ENCODE measurements at regions not wholly inside any gene's neighbourhood (a gene's known extent, or its start where the extent isn't known, plus 50 kb on each side); places are given as distances from the start of the nearest gene placed in this dataset.

DNA sequence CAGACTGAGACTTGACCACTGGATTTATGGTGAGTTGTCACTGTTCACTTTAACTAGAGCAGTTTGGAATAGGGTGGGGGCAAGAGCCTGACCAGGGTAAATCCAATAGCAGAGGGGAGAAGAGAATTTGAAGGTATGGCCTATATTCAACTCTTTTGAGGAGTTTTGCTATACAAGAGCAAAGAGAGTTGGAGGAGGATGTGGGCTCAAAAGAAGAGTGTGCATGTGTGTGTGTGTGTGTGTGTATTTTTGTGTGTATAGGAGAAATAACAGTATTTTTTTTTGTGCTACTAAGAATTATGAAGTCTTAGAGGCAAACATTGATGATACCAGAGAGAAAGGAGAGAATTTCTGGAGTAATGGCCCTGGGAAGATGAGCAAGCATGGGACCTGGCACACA lies 164.8 kb upstream of the JUN start:
- TF ChIP-seq, protein P1, sequence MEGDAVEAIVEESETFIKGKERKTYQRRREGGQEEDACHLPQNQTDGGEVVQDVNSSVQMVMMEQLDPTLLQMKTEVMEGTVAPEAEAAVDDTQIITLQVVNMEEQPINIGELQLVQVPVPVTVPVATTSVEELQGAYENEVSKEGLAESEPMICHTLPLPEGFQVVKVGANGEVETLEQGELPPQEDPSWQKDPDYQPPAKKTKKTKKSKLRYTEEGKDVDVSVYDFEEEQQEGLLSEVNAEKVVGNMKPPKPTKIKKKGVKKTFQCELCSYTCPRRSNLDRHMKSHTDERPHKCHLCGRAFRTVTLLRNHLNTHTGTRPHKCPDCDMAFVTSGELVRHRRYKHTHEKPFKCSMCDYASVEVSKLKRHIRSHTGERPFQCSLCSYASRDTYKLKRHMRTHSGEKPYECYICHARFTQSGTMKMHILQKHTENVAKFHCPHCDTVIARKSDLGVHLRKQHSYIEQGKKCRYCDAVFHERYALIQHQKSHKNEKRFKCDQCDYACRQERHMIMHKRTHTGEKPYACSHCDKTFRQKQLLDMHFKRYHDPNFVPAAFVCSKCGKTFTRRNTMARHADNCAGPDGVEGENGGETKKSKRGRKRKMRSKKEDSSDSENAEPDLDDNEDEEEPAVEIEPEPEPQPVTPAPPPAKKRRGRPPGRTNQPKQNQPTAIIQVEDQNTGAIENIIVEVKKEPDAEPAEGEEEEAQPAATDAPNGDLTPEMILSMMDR (IDR thresholded peaks at IDR 0.05) = no peak
- TF ChIP-seq POLR2A (IDR thresholded peaks at IDR 0.05) = no peak
- no peak for TF ChIP-seq EP300 (IDR thresholded peaks at IDR 0.05)
